Fibroblast of pulmonary artery (primary cell): ENCODE measurements at regions not wholly inside any gene's neighbourhood (a gene's known extent, or its start where the extent isn't known, plus 50 kb on each side); places are given as distances from the start of the nearest gene placed in this dataset.

Experiments
- DNase-seq: peaks from one replicate; pipeline ENCODE4 v3.0.0-alpha.2; 2010; ENCODE audit warnings: low read depth
- H3K4me3 ChIP-seq: replicated peaks from 2 replicates; pipeline ENCODE4 v1.5.1; 2011; ENCODE audit warnings: low read depth, mild to moderate bottlenecking, control low read depth, low read length, moderate library complexity
- CTCF ChIP-seq: IDR thresholded peaks from 2 replicates; pipeline ENCODE4 v1.5.1; 2011; ENCODE audit warnings: mild to moderate bottlenecking, control low read depth, low read length, inconsistent platforms; ENCODE audit errors: missing control alignments

GRCh38 chr4:163592212-163592611 lies 97.7 kb downstream of the TMA16 start:
- no peak for TF ChIP-seq CTCF
- no peak overlapping the region for H3K4me3 ChIP-seq

GRCh38 chr4:163595580-163595979 lies 101.1 kb downstream of the TMA16 start:
- TF ChIP-seq CTCF: no peak
- H3K4me3 ChIP-seq: no peak overlapping the region
- DNase-seq: no peak

More at GRCh38 chr4:163592212-163592611, 97.7 kb downstream of the TMA16 start:
- DNase-seq: no peak

GRCh38 chr4:163598028-163598427 lies 103.5 kb downstream of the TMA16 start:
- DNase-seq: no peak
- no peak overlapping the region for H3K4me3 ChIP-seq
- TF ChIP-seq CTCF: no peak

- no peak for TF ChIP-seq CTCF
- no peak for DNase-seq
- H3K4me3 ChIP-seq: no peak overlapping the region
Observed at GRCh38 chr4:163598489-163598888, 104.0 kb downstream of the TMA16 start.

- no peak for TF ChIP-seq CTCF
- DNase-seq: no peak
- no peak overlapping the region for H3K4me3 ChIP-seq
Observed at GRCh38 chr4:163600727-163601126, 106.2 kb downstream of the TMA16 start.

GRCh38 chr4:163603257-163603656 lies 108.8 kb downstream of the TMA16 start:
- DNase-seq: no peak
- no peak for TF ChIP-seq CTCF

GRCh38 chr4:163606896-163607691 lies 112.6 kb downstream of the TMA16 start:
- DNase-seq: no peak
- H3K4me3 ChIP-seq: no peak overlapping the region
- TF ChIP-seq CTCF: no peak

More at GRCh38 chr4:163603257-163603656, 108.8 kb downstream of the TMA16 start:
- H3K4me3 ChIP-seq: no peak overlapping the region
